T47D (cell line): ENCODE measurements at regions not wholly inside any gene's neighbourhood (a gene's known extent, or its start where the extent isn't known, plus 50 kb on each side); places are given as distances from the start of the nearest gene placed in this dataset.

Experiments used
- DNase-seq, 2 experiments: peaks; one replicate each; pipeline versions ENCODE4 v3.0.0 to v3.0.0-alpha.2; 2011 to 2012; ENCODE audit warnings: low read depth in 1 of 2, low spot score in 1 of 2
- JUND ChIP-seq: IDR thresholded peaks from 2 replicates; pipeline ENCODE4 v1.6.1; 2012; ENCODE audit warnings: low read depth
- in situ Hi-C: cut with HindIII; loops from 2 replicates; pipeline ENCODE4 v1.10.0; 2016; ENCODE audit warnings: low sequenced_read_pairs, low pct_unique_long_range_greater_than_20kb

DNA sequence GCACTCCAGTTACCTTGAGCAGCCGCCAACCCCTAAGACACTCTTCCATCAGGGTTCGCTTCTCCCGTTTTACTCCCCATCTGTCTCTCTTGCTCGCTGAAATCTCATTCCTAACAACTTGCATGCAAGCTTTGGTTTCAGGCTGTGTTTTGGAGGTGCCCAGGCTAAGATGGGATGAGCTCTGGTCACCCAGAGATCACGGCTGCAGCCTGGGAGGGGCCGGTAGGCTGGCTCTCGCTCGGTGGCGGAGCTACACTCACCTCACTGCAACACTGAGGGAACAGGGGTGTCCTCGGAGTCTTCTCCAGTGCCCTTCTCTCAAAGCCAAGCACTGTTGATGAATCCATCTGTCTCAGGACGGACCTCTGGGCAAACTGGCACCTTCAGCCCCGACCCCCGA, 197.5 kb downstream of the BARX2 start:
- in situ Hi-C loops = no loop called here
- TF ChIP-seq JUND = no peak
- DNase-seq = no peak

DNA sequence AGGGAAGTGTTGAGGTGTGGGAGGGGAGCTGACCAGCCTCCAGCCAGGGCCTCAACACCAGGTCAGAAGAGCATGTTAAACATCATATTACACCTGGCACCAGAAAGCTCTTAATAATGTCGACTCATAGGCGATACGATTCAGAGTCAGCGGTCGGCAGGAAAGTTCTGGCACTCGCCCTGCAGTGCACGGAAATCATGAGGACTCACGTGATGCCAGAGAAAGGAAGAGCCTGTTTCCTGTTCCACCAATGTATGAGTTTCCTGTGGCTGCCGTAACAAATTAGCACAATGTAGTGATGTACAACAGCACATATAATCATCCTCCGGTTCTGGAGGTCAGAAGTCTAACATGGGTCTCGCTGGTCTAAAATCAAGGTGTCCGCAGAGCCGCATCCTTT, 198.8 kb downstream of the BARX2 start:
- in situ Hi-C loops = no loop called here
- TF ChIP-seq JUND = no peak
- DNase-seq = no peak

DNA sequence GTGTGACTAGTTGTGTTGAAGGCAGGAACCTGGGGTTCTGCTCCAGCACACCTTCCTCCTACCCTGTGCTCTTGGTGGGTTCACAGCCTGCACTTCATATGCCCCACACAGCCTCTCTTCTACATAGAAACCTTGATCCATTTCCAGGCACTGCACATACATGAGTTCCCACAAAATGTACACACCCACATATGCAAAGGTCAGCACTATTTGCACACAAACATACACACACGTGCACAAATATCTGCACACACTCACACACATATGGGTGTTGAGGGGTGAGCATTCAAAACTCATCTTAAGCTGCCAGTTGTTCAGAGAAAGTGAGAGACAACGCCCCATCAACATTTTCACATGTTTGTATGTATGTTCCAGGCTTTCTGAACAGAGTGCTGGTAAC, 201.0 kb downstream of the BARX2 start:
- no peak for TF ChIP-seq JUND
- DNase-seq = no peak
- in situ Hi-C loops = no loop called here

DNA sequence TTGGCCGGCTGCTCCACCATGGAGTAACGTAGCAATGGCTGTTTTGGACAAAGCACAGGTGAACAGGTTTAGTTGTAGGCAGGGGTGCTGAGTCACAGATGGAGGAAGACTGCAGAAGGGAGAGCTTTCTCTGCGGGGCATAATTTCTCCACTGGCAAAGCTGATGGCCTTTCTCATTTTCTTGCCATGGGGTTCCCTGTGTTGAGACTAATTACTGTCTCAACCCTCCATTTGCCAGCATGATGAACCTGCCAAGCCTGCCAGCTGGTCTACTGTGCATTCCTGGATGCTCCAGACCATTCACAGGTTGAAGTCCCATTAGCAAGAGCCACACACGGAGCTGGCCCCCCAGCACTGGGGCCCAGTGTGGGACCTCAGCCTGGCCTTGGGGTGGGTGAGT, 202.4 kb downstream of the BARX2 start:
- in situ Hi-C loops = no loop called here
- DNase-seq = no peak
- TF ChIP-seq JUND = no peak

DNA sequence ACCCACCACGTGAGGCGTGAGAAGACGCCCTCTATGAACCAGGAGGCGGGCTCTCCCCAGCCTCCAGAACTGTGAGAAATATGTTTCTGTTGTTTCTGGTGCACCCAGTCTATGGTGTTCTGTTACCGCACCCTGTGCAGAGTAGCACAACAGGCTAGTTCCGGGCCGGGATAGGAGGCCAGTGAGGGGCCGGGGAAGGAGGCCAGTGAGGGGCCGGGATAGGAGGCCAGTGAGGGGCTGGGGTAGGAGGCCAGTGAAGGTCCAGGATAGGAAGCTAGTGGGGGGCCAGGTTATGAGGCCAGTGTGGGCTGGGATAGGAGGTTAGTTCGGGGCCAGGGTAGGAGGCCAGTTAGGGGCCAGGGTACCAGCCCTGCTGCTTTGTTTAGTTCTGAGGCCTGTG, 204.6 kb downstream of the BARX2 start:
- in situ Hi-C loops = no loop called here
- no peak for TF ChIP-seq JUND
- DNase-seq = no peak

DNA sequence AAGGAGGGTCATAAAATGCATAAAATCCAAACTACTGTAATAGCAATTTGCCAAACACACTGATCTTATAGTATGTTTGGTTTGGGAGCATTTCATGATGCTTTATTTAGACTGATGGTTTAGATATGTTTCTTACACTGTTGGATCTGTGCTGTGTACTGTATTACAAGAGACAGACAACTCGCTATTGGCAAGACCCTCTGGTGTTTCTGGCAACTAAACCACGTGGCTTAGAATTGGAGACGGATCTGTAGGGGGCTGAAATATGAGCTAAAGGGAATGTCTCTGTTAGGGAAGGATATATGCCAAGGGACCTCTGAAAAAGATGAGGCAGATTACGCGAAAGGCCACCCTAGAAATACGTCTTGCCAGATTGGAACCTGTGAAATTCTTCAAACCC, 208.7 kb downstream of the BARX2 start:
- no peak for DNase-seq
- no peak for TF ChIP-seq JUND
- in situ Hi-C loops = no loop called here

DNA sequence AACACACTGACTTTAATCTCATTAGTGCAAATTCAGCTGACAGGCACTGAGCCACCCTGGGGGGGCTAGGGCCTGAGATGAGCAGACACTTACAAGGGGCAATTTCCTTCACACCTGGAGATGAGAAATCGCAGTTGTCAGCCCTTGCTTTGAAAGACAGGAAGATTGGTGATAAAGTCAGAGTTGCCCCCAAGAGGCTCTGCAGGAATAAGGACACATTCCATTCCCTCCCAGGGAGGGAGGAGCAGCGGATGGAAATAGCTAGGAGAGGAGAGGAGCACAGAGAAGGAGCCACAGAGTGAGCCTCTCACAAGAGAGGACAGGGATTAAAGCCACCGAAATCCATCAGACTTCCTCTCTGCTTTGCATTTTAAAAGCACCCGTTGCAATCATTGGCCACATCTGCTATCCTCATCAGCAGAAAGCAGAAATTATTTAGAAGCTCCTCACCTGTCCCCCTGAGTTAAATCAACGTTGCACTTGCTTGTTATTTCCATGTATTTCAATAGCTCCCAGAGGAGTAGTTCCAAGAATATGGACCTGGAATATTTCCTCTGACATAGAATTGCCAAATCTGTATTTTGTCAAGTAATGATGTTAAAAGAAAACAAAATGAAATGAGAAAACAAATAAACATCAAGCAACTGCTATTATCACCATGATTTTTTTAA, 213.7 kb downstream of the BARX2 start:
- no peak for DNase-seq
- in situ Hi-C loops = no loop called here
- TF ChIP-seq JUND = no peak

DNA sequence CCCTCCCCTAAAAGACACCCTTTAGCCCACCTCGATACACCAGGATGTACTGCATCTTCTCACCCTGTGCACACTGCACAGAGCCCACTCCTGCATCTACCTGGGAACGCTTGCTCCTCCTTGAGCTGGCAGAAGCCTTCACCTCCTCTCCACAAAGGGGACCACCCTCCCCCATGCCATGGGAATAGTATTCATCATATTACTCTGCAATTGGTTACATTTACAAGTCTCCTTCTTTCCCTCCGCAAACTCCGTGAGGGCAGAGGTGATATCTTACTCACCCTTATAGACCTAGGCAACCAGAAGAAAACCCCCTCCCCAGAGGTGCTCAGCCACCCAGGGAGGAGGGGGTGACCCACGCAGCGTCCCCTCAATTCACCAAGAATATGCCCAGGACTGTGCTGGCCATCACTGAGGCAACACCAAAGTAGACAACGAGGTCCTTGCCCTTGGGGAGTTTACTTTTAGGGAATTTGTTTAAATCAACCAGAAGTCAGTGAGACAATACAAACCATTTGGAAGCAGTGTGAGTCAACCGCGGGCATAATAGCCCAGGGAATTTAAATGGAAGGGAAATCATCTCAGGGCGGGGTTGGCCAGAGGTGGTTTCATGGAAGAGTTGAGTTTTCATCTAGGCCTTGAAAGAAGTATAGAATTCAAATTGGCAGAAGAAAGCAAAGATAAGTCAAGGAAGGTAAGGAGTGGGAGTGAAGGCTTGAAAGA, 214.5 kb downstream of the BARX2 start:
- in situ Hi-C loops = no loop called here
- TF ChIP-seq JUND = no peak

DNA sequence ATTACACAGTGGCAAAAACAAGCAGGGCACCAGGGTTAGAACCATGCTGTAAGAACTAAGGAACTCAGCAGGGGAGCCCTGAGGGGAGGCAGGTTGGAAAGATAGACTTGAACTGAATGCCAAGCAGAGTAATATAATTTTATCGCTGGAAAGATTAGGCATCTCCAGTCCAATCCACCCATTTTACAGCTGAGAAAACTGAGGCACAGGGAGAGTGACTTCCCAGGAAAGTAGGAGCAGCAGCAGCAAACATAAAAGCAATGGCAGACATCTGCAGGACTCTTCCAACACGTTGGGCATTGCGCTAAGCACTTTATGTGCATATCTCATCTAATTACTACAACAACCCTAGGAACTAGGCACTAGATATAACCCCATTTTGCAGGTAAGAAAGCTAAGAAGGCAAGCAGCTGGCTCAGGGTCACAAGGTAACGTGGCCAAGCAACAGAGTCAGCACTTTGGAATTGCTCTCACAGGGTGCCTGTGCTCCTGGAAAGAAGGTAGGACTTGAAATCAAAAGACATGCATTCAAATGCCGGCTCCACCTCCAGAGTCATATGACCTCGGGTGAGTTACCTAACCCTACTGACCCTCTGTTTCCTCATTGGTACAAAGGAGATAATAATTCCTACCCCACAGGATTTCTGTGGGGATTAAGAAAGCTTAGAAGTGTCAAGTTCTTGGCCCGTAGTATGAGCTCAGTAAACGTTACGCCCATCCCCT, 215.3 kb downstream of the BARX2 start:
- no peak for DNase-seq
- in situ Hi-C loops = no loop called here
- TF ChIP-seq JUND = no peak

More for the DNA sequence above, 214.5 kb downstream of the BARX2 start:
- no peak for DNase-seq

DNA sequence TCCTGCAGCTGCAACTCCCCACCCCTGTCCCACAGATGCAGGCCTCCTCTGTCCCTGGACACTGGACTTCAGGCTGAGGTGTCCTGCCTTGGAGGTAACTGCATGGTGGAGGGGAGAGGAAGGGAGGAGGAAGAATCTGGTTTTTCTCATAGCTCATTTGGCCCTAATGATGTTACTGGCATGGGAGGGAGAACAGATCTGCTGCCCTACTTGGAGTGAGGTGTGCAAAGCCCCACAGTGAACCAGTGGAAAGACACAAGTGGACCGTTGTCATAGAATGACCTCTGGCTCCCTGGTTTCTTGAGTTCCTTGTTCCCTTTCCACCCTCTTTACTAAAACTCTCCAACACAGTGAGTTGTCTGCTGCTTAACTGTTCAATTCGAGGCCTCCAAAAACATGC, 215.9 kb downstream of the BARX2 start:
- in situ Hi-C loops = no loop called here
- TF ChIP-seq JUND = no peak
- DNase-seq = no peak

DNA sequence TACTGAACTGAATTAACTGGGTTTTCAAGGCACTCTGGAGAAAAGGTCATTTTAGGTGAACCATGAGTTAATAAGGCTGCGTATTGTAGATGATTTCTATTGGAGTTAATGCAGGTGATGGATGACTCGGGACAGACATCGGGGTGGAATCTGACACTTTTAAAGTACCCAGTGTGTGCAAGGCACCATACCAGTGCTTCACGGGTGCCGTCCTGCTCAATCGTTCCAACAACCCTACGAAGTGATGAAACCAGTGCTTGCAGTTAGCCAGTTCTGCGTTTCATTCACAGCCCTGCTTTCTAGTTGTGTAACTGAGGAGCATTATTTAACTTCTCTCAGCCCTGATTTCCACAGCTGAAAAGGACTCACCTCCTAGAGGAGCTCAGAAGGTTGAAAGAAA, 216.5 kb downstream of the BARX2 start:
- no peak for TF ChIP-seq JUND
- no peak for DNase-seq
- in situ Hi-C loops = no loop called here

DNA sequence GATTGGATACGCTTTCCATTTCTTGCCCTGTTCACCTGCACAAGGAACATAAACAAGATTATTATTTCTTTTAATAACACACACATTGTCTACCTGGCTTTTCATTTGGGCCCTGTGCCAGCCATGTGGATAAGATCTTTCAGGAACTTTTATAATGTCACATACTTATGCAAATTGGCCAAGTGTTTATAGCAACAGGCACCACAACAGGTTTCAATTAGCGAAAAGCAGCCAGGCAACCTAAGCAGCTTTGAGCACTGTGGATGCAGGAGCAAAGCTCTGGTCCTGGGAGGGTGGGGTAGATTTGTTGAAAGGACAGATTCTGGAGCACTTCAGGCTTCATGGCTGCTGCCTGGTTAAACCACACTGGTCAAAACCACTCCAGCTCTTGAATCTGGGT, 217.4 kb downstream of the BARX2 start:
- no peak for TF ChIP-seq JUND
- DNase-seq = peak; percentile 62 to 87
- in situ Hi-C loops = no loop called here
